HepG2 (cell line): ENCODE measurements at regions not wholly inside any gene's neighbourhood (a gene's known extent, or its start where the extent isn't known, plus 50 kb on each side); places are given as distances from the start of the nearest gene placed in this dataset.
A peak's percentile ranks its signal among the peaks of the same experiment; 100 is the strongest.

Experiments used
- ATAC-seq: fragments of 200-7000 bp; cut with Tn5 transposase; 3 replicates; pipeline ENCODE4 v1.9.1; 2020; ENCODE audit warnings: mild to moderate bottlenecking, moderate library complexity
- BruUV-seq: library from RNA; stranded (reverse); fragments of 400-500 nt; replicated peaks from 2 replicates; lab custom pipeline; 2021; lab: Mats Ljungman, UMichigan
- CTCF ChIA-PET: fragments of 300-600 bp; formaldehyde crosslinking; extraction: SDS; loops from one replicate; lab custom pipeline; 2021; ENCODE audit warnings: low total read pairs, inconsistent platforms, low intra/inter-chr PET ratio; lab: Yijun Ruan, JAX
- POLR2A ChIA-PET: fragments of 350-600 bp; sonication (Branson Sonifier 250); formaldehyde crosslinking; loops from one replicate; lab custom pipeline; 2020; ENCODE audit warnings: antibody characterized with exemption, inconsistent platforms; lab: Yijun Ruan, JAX
- DNase-seq: peaks from one replicate; pipeline ENCODE4 v3.0.0-alpha.2; 2015; ENCODE audit warnings: low spot score
- FAIRE-seq: peaks from 3 replicates; lab custom pipeline; 2011; peaks lifted over from hg19 to GRCh38; lab: Jason Lieb, UNC
- H2AFZ ChIP-seq: one replicate; pipeline ENCODE4 v1.6.1; 2011; ENCODE audit warnings: low read length, inconsistent platforms
- H3K27ac ChIP-seq: fragments of 300-600 bp; 3 replicates; pipeline ENCODE4 v1.8.0; 2011; ENCODE audit warnings: mixed run types, mild to moderate bottlenecking, mixed read lengths, low read length, inconsistent platforms; ENCODE audit not compliant: insufficient read depth; ENCODE audit errors: extremely low read length
- H3K27me3 ChIP-seq, 2 experiments: fragments of 200-600 bp in 1 of 2; 2 replicates in 1 of 2; 3 replicates in 1 of 2; pipeline versions ENCODE4 v1.6.0 to v1.8.0; 2011; ENCODE audit warnings: low read length in 2 of 2, mild to moderate bottlenecking in 2 of 2, moderate library complexity in 2 of 2, inconsistent platforms in 1 of 2; ENCODE audit not compliant: insufficient read depth in 2 of 2, control insufficient read depth in 1 of 2
- H3K36me3 ChIP-seq, 2 experiments: fragments of 200-600 bp in 1 of 2; replicated peaks in 1 of 2; 2 replicates in 1 of 2; 3 replicates in 1 of 2; pipeline versions ENCODE4 v1.5.1 to v1.8.0; 2011; ENCODE audit warnings: low read length in 2 of 2, inconsistent platforms in 1 of 2; ENCODE audit not compliant: insufficient read depth in 2 of 2, control insufficient read depth in 1 of 2
- H3K4me1 ChIP-seq: 2 replicates; pipeline ENCODE4 v1.5.1; 2012; ENCODE audit warnings: low read length, inconsistent platforms; ENCODE audit not compliant: insufficient read depth
- H3K4me2 ChIP-seq: 2 replicates; pipeline ENCODE4 v1.6.0; 2011; ENCODE audit warnings: low read depth, low read length, inconsistent platforms
- H3K4me3 ChIP-seq, 3 experiments: fragments of 200-600 bp in 1 of 3; sonication (generic), shearing (Covaris generic) in 1 of 3; replicated peaks in 1 of 3; 2 replicates each; pipeline ENCODE4 v1.5.1; 2011 to 2016; ENCODE audit warnings: low read length in 3 of 3, inconsistent platforms in 2 of 3, low read depth in 2 of 3, mild to moderate bottlenecking in 2 of 3, control low read depth in 1 of 3, mixed read lengths in 1 of 3; ENCODE audit not compliant: insufficient read depth in 1 of 3
- H3K79me2 ChIP-seq: one replicate; pipeline ENCODE4 v1.6.1; 2011; ENCODE audit warnings: low read length, inconsistent platforms; ENCODE audit not compliant: insufficient read depth
- H3K9ac ChIP-seq: 2 replicates; pipeline ENCODE4 v1.6.0; 2011; ENCODE audit warnings: mild to moderate bottlenecking, low read depth, low read length, inconsistent platforms; ENCODE audit not compliant: insufficient read depth
- H3K9me3 ChIP-seq: 2 replicates; pipeline ENCODE4 v1.5.1; 2012; ENCODE audit warnings: mild to moderate bottlenecking, low read length
- H4K20me1 ChIP-seq: 2 replicates; pipeline ENCODE4 v1.6.0; 2011; ENCODE audit warnings: inconsistent platforms, mild to moderate bottlenecking, low read length, moderate library complexity; ENCODE audit not compliant: insufficient read depth
- ATF6 ChIP-seq: sonication (generic); formaldehyde crosslinking; conservative IDR thresholded peaks from 2 replicates; pipeline ENCODE4 v1.4.0; 2020; ENCODE audit warnings: missing genetic modification reagents
- BORCS8-MEF2B ChIP-seq: sonication (generic); formaldehyde crosslinking; IDR thresholded peaks from 2 replicates; pipeline ENCODE4 v1.8.0; 2022; ENCODE audit warnings: mild to moderate bottlenecking, missing genetic modification reagents
- ETS1 ChIP-seq: sonication (generic); formaldehyde crosslinking; IDR thresholded peaks from 2 replicates; pipeline ENCODE4 v1.4.0; 2020; ENCODE audit warnings: missing genetic modification reagents
- EZH2 ChIP-seq: conservative IDR thresholded peaks from 2 replicates; pipeline ENCODE4 v1.6.1; 2012; ENCODE audit warnings: mild to moderate bottlenecking, low read depth, low read length, moderate library complexity
- GMEB2 ChIP-seq: IDR thresholded peaks from 2 replicates; pipeline ENCODE4 v1.6.1; 2016; ENCODE audit warnings: missing biosample characterization, missing genetic modification reagents, low read depth
- GZF1 ChIP-seq: sonication (generic); formaldehyde crosslinking; IDR thresholded peaks from 2 replicates; pipeline ENCODE4 v1.5.1; 2020; ENCODE audit warnings: mild to moderate bottlenecking, missing genetic modification reagents
- NFYB ChIP-seq: sonication (generic); formaldehyde crosslinking; IDR thresholded peaks from 2 replicates; pipeline ENCODE4 v1.4.0; 2020; ENCODE audit warnings: missing genetic modification reagents
- PHF21A ChIP-seq: sonication (generic); formaldehyde crosslinking; IDR thresholded peaks from 2 replicates; pipeline ENCODE4 v1.5.0; 2020; ENCODE audit warnings: mild to moderate bottlenecking, missing genetic modification reagents
- POGZ ChIP-seq: sonication (generic); formaldehyde crosslinking; IDR thresholded peaks from 2 replicates; pipeline ENCODE4 v1.4.0; 2020; ENCODE audit warnings: mild to moderate bottlenecking, missing genetic modification reagents
- SNAI1 ChIP-seq: sonication (generic); formaldehyde crosslinking; IDR thresholded peaks from 2 replicates; pipeline ENCODE4 v1.5.0; 2020; ENCODE audit warnings: mild to moderate bottlenecking, missing genetic modification reagents, borderline replicate concordance
- ZNF264 ChIP-seq: sonication (generic); formaldehyde crosslinking; IDR thresholded peaks from 2 replicates; pipeline ENCODE4 v1.4.0; 2020; ENCODE audit warnings: missing genetic modification reagents
- ZNF572 ChIP-seq: sonication (generic); formaldehyde crosslinking; IDR thresholded peaks from 2 replicates; pipeline ENCODE4 v1.5.1; 2020; ENCODE audit warnings: mild to moderate bottlenecking, missing genetic modification reagents
- ZNF577 ChIP-seq: sonication (generic); formaldehyde crosslinking; IDR thresholded peaks from 2 replicates; pipeline ENCODE4 v1.4.0; 2020; ENCODE audit warnings: mild to moderate bottlenecking, low read depth, missing genetic modification reagents, borderline replicate concordance
- ZNF891 ChIP-seq: sonication (generic); formaldehyde crosslinking; IDR thresholded peaks from 2 replicates; pipeline ENCODE4 v1.5.0; 2020; ENCODE audit warnings: mild to moderate bottlenecking, missing genetic modification reagents
- WGBS: methylation state at CpG from one replicate; pipeline ENCODE4 v1.1.6; 2017; ENCODE audit warnings: low lambda C conversion rate; 5-methylcytosine and 5-hydroxymethylcytosine counted together
- in situ Hi-C: cut with HindIII; loops from 2 replicates; pipeline ENCODE4 v1.10.0; 2017; ENCODE audit warnings: low pct_unique_long_range_greater_than_20kb; ENCODE audit not compliant: extremely low pct_ligation_motif_present
- intact Hi-C: fragments of 100-400 bp; cut with micrococcal nuclease; formaldehyde crosslinking; loops from one replicate; pipeline ENCODE4 v1.10.0; 2022; ENCODE audit not compliant: unreplicated experiment
- TF ChIP-seq, protein P1 (sequence below): sonication (generic); formaldehyde crosslinking; IDR thresholded peaks from 2 replicates; pipeline ENCODE4 v1.4.0; 2020; ENCODE audit warnings: missing genetic modification reagents

DNA sequence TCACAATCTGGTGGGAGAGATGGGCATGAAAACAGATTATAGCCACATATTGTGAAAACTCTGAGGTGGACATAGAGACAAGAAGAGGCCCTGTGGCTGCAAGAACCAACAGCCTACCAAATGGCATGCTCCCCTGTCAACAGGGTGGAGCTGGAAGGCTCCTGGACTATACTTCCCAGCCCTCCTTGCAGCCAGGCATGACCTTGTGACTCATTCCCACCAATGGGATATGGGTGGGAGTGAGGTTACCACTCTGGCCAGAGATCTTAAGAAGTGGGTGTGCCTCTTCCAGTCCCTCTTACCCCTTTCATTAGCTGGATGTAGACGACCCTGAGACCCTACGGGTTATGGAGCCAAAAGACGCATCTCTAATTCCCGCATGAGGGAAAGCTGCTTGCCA, 126.4 kb upstream of the ZBED5 start (continued):
- TF ChIP-seq ETS1 (no peak), GMEB2 (CRISPR knock-in tag) (no peak), NFYB (peak; percentile 46; the same call in 1 of the 2 replicates)

- Histone ChIP-seq H2AFZ (no peak overlapping the region), H3K9ac (no peak overlapping the region), H3K27me3 (peaks cover 0 to 29% of the 10 kb centered on the region in 2 experiments; a peak in 3 of 5 replicates), H3K27ac (no peak overlapping the region), H3K4me3 (no peak overlapping the region), H3K4me2 (no peak overlapping the region), H3K79me2 (no peaks in the 10 kb centered on the region), H3K9me3 (no peaks in the 10 kb centered on the region), H4K20me1 (no peaks in the 10 kb centered on the region), H3K36me3 (no peaks in the 10 kb centered on the region), H3K4me1 (no peaks in the 10 kb centered on the region)
- DNase-seq (no peak), ATAC-seq (no peak), FAIRE-seq (no peak)
- WGBS: 7% methylated on average over 6 of the region's 6 CpGs
- in situ Hi-C loops: no loop called here
- POLR2A ChIA-PET: no interaction called here
- CTCF ChIA-PET: no interaction called here
- no TSS peak for BruUV-seq
- intact Hi-C loops: no loop called here
- no peak for TF ChIP-seq ZNF264 (CRISPR knock-in tag)
- TF ChIP-seq ATF6 (CRISPR knock-in tag): no peak
- no peak for TF ChIP-seq ZNF577 (CRISPR knock-in tag)
- no peak for TF ChIP-seq POGZ (CRISPR knock-in tag)
- no peak for TF ChIP-seq ZNF572 (CRISPR knock-in tag)
- TF ChIP-seq SNAI1 (CRISPR knock-in tag): no peak
- TF ChIP-seq GZF1 (CRISPR knock-in tag): no peak
- TF ChIP-seq BORCS8-MEF2B (CRISPR knock-in tag): no peak
- no peak for TF ChIP-seq PHF21A (CRISPR knock-in tag)
- TF ChIP-seq ZNF891 (CRISPR knock-in tag): no peak
- TF ChIP-seq ETS1: no peak
- TF ChIP-seq EZH2: no peak
- TF ChIP-seq, protein P1, sequence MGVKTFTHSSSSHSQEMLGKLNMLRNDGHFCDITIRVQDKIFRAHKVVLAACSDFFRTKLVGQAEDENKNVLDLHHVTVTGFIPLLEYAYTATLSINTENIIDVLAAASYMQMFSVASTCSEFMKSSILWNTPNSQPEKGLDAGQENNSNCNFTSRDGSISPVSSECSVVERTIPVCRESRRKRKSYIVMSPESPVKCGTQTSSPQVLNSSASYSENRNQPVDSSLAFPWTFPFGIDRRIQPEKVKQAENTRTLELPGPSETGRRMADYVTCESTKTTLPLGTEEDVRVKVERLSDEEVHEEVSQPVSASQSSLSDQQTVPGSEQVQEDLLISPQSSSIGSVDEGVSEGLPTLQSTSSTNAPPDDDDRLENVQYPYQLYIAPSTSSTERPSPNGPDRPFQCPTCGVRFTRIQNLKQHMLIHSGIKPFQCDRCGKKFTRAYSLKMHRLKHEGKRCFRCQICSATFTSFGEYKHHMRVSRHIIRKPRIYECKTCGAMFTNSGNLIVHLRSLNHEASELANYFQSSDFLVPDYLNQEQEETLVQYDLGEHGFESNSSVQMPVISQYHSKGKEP (CRISPR knock-in tag): no peak
These were observed 125.1 kb upstream of the ZBED5 start for GRCh38 chr11:10982704-10983510.
